Activated CD4-positive, alpha-beta T cell treated with anti-CD3 and anti-CD28 coated beads for 24 hours (primary cell): ENCODE measurements at regions not wholly inside any gene's neighbourhood (a gene's known extent, or its start where the extent isn't known, plus 50 kb on each side); places are given as distances from the start of the nearest gene placed in this dataset.
"Not testable (repeated sequence)": the region's sequence is repeated elsewhere in the genome, so short reads cannot be mapped to it uniquely, and the experiment has no call there.

ENCODE experiments used
- DNase-seq, 2 donors: peaks; one replicate each; pipeline ENCODE4 v3.0.0-alpha.2; 2020; ENCODE audit warnings: low read depth in 2 of 2

- DNase-seq: no peak
Observed at GRCh38 chr16:62404842-62405611, 368.8 kb upstream of the CDH8 start.

GRCh38 chr16:62392698-62393097 is 356.5 kb upstream of the CDH8 start:
- DNase-seq: no peak

DNA sequence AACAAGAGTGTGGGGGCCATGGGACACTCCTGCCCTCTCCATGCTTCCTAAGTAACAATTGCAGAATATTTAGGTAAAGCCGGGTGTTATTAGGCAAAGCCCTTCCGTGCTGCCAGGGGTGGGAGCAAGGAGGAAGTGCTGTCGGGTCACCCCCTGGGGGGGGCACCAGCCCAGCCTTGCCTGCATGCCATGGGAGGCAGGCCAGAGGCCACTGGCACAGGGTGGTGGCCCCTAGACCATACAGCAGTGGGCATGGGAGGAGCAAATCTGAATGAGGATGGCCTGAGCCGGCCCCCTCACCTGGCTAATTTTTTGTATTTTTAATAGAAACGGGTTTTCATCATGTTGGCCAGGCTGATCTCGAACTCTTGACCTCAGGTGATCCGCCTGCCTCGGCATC is 355.7 kb upstream of the CDH8 start:
- DNase-seq: no peak

GRCh38 chr16:62391134-62391533 is 354.9 kb upstream of the CDH8 start:
- DNase-seq: no peak

GRCh38 chr16:62390214-62390613 is 354.0 kb upstream of the CDH8 start:
- DNase-seq: no peak

GRCh38 chr16:62386411-62386810 is 350.2 kb upstream of the CDH8 start:
- DNase-seq: no peak

- DNase-seq: no peak
Observed at GRCh38 chr16:62383941-62384340, 347.7 kb upstream of the CDH8 start.

DNA sequence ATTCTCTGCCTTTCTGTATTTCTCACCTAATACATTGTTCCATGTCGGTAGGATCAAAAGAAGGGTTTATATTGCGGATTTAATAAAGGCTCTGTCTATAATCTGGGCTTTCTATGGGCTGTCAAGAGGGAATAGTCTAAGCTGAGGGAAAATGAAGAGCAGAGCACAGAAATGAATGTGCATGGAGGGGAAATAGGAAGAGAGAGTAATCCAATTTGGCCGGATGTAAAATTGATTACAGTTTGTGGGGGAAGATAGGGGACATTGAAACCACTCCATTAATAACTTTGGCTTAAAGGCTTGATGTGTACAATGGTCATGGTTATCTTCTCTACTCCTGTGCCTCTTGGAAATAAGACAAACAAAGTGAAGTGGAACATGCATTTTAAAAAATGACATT is 334.2 kb upstream of the CDH8 start:
- no peak for DNase-seq

- DNase-seq: no peak
Observed at GRCh38 chr16:62363501-62363900, 327.3 kb upstream of the CDH8 start.

DNA sequence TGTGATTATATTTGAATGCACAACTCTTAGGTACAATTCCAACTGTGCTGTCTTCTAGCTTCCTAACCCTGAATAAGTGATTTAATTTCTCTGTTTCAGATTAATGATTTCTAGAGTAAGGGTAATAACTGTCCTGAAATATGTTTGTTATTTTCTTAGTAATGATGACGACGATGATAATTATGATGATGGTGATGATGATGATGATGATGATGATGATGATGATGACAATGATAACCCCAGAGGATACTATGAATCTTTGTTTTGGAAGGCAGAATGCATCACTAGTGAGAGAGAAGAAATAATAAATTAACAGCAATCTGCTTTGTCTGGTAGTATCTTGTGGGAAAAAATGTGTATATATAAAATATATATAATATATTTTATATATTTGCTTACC is 317.1 kb upstream of the CDH8 start:
- no peak for DNase-seq

DNA sequence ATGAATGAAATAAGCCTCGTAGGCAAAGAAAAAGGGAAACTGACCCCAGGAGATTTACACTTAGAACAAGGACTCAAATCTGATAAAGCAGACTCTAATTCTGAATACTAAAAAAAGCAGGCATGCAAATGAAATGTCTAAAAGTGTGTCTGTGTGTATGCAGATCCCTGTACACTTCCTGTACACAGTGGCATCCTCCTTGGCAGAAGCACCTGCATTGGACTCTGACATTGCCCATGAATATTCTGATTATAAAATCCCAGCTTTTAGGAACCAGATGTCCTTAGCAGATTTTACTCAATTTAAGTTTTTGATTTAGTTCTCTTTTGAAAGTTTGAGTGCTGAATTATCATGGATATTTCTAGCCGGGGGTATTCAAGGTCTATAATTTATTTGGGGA is 306.0 kb upstream of the CDH8 start:
- no peak for DNase-seq

- DNase-seq: no peak
Observed at GRCh38 chr16:62335356-62335755, 299.1 kb upstream of the CDH8 start.

DNA sequence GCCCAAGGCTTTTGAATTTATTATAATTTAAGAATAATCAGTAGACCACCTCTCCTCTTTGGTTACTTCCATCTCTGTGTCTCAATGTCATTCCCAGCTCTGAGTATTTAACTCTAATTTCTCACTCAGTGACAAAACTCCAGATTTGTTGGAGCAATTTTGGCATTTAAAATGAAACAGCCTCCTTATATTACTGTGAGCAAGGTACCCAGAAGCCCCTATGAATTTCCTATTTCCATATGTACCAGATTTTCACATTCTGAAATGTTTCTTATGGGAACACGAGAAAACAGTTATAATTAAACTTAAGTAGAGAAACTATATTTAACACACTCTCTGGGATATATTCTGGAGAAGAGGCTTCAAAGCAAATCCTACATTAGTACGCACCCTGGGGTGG is 285.4 kb upstream of the CDH8 start:
- no peak for DNase-seq

GRCh38 chr16:62298600-62298999 is 262.4 kb upstream of the CDH8 start:
- no peak for DNase-seq

- no peak for DNase-seq
Observed at GRCh38 chr16:62294213-62294972, 258.2 kb upstream of the CDH8 start.

- no peak for DNase-seq
Observed at GRCh38 chr16:62288990-62289629, 252.9 kb upstream of the CDH8 start.

DNA sequence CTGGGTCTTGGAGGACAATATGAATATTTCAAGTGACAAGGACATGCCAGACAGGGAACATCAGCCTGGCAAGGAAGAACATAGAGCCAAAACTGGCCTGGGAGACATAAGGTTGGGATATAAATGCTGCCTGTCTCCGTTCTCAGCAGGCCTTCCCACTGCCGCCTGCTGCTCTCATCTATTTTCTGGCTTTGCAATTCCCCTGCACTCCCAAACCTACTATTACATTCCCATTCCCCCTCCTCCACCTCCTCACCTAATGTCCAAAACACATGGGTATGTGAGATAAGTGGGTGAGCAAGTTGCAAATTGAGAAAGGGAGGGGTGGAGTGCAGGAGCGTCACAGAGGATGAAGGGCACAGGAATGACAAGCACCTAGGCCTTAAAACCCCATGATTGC is 244.3 kb upstream of the CDH8 start:
- no peak for DNase-seq

GRCh38 chr16:62277942-62278341 is 241.7 kb upstream of the CDH8 start:
- no peak for DNase-seq

GRCh38 chr16:62276637-62277036 is 240.4 kb upstream of the CDH8 start:
- no peak for DNase-seq

DNA sequence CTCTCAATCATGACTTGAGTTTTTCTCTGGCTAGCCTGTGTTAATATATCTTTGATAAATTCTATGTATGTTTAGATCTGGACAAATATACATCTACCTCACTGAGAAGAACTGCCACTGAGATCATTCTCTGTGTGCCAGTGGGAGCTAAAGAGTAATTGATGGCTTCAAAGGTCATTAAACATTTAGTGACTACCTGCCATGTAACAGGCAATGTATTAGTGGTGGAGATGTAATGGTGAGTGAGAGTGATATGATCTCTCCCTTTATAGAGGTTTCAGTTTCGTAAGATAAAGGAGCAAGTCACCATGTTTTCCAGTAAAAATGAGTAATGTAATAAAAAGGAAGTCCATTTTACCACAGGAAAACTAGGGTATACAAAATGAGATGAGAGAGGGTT is 235.8 kb upstream of the CDH8 start:
- DNase-seq: no peak

- DNase-seq: no peak
Observed at GRCh38 chr16:62261760-62262159, 225.5 kb upstream of the CDH8 start.

GRCh38 chr16:62258931-62259435 is 222.7 kb upstream of the CDH8 start:
- not testable (repeated sequence) for DNase-seq

DNA sequence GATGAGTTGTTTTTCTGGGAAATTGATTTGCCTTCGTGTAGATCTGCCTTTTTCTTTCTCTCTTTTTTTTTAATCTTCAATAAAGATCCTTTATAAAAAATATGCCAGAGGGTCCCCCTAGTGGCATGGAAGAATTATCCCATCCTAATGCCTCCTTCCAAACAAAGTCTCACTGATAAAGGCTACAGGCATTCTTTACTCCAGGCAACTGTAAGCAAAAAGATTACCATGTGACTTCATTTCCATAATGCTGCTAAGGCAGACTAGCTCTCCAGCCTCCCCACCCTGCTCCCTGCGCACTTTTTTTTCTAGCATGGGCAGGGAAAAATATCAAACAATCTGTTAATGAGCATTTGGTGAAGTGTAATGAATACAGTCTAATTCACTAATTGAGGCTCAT is 220.2 kb upstream of the CDH8 start:
- no peak for DNase-seq
